Stimulated activated CD8-positive, alpha-beta memory T cell treated with anti-CD3 and anti-CD28 coated beads, Interleukin-4, amount 100 ng/mL, for 4 hours (primary cell): ENCODE measurements at regions not wholly inside any gene's neighbourhood (a gene's known extent, or its start where the extent isn't known, plus 50 kb on each side); places are given as distances from the start of the nearest gene placed in this dataset.
"Not testable (repeated sequence)": the region's sequence is repeated elsewhere in the genome, so short reads cannot be mapped to it uniquely, and the experiment has no call there.

Experiments used
- DNase-seq, 2 donors: peaks; one replicate each; pipeline ENCODE4 v3.0.0-alpha.2; 2020; ENCODE audit warnings: low read depth in 2 of 2, low spot score in 1 of 2

DNA sequence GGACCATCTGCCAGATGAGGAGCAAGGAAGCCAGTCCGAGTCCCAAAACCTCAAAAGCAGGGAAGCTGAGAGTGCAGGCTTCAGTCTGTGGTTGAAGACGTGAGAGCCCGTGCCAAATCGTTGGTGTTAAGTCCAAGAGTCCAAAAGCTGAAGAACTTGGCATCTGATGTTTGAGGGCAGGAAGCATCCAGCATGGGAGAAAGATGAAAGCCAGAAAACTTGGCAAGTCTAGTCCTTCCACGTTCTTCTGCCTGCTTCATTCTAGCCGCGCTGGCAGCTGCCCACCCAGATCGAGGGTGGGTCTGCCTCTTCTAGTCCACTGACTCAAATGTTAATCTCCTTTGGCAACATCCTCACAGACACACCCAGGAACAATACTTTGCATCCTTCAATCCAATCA is 293.8 kb downstream of the RDH14 start:
- DNase-seq = not testable (repeated sequence)

- DNase-seq = no peak
Measured at GRCh38 chr2:18265614-18266586, 294.6 kb downstream of the RDH14 start.

GRCh38 chr2:18262601-18263000 is 297.9 kb downstream of the RDH14 start:
- no peak for DNase-seq

GRCh38 chr2:18253686-18254197 is 306.7 kb downstream of the RDH14 start:
- DNase-seq = no peak

DNA sequence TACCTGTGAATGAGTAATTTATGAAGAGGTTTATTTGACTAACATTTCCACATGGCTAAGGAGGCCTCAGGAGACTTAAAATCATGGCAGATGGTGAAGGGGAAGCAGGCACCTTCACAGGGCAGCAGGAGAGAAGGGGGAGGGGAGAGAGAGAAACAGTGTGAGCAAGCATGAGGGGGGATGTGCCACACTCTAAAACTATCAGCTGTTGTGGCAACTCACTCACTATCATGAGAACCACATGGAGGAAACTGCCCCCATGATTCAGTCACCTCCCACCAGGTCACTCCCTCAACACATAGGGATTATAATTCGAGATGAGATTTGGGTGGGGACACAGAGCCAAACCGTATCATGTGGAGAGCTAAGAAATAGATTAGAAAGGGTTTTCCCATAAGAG is 309.0 kb downstream of the RDH14 start:
- DNase-seq = no peak

DNA sequence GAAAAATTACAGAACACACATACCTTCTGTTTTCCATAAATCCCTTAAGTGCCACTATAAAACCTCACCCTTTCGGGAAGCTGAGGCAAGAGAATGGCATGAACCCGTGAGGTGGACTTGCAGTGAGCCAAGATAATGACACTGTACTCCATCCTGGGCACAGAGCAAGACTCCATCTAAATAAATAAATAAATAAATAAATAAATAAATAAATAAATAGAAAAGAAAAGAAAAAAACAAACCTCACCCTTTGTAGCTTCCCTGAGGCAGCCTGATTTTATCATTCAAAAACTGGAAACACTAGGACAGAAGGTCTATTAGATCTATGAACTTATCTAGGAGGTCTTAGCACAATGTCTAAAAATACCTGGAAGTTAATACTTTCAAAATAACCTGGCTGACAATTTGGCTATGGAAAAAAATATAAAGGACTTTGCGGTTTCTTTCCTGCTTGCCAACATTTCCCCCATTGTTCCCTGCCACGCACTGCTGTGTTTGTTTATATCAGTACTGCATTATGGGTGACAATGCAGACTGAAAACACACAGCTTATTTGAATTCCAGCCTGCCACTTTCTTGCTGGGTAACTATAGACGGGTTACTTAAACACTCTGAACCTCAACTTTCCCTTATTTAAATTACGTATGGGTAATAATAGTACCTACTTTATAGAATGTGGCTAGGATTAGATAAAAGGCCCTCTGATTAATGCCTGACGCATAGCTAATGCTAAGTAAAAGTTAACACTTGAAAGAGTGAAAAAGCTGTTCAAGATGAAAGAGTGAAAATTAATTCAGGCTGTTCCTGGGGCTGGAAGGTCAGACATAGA is 313.0 kb downstream of the RDH14 start:
- DNase-seq = no peak

- no peak for DNase-seq
Measured at GRCh38 chr2:18245375-18245774, 315.1 kb downstream of the RDH14 start.

DNA sequence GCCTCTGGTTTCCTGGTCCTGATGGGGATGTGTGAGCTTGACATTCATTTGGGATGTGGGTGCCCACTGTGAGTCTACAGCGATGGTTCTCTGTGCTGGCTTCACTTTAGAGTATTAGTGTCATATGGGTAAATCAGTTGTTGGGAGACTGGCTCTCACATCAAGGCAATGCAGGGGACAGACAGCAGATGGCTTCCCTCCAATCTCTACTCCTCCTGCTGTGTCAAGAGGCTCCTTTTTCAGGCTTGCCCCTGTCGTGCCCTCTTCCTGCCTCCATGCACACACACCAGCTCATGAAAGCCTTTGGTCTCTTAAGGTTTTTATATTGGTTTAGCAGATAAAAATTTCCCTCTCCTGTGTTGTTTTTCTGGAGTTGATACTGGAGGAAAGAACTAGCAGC is 315.6 kb downstream of the RDH14 start:
- no peak for DNase-seq

DNA sequence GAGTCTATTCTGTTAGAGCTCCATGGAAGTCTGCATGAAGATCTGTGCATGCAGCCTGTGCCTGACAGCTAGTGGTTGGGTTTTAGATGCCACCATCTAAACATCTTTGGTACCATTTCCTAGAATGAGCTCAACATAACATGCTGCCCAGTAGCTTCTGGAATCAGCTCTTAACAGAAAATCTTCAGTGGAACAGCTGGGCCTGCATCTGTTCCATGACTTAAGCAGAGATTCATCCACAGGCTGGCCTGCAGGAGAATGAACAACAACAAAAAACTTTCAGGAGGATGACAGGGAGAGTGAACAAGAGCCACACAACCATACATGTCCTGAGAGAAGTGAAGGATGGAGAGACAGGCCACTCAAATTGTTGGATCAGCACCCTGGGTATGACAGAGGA is 316.6 kb downstream of the RDH14 start:
- no peak for DNase-seq

- no peak for DNase-seq
Measured at GRCh38 chr2:18242716-18243115, 317.7 kb downstream of the RDH14 start.

DNA sequence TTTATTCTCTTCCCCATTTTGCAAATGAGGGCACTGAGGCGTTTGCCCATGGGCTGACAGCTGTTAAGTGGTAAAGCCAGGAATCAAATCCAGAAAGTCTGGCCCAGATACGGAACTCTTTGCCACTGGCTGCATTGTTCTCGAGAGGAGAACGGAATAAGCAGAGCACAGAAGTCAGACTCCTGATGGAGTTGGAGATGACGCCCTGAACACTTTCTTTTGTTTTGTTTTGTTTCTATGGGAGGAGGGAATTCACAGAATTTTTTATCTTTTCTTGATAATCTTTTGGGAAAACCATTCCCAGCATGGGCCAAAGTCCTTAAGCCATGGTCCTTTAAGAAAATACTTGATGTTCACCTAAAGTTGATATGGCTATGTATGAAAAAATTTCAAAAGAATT is 322.2 kb downstream of the RDH14 start:
- DNase-seq = no peak

DNA sequence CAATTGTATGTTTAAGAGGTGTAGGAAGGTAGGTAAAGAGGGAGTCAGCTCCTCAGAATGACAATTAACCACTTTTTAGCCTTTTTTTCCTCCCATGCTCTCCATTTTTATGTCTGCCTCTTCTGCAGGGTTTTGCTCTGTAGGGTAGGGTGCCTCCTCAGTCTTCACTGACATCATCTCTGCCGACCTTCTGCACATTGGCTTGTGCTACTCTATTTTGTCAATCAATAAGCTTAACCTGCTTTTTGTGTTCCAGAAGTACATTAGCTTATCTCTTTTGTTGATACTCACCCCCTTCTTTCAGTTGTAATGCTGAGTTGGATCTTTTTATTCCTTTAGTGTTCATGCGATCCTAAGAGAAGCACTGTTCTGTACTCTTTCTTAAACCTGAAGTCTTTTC is 323.2 kb downstream of the RDH14 start:
- no peak for DNase-seq

- no peak for DNase-seq
Measured at GRCh38 chr2:18232731-18233438, 327.6 kb downstream of the RDH14 start.

GRCh38 chr2:18230668-18231067 is 329.8 kb downstream of the RDH14 start:
- DNase-seq = no peak

GRCh38 chr2:18219676-18220075 is 340.8 kb downstream of the RDH14 start:
- no peak for DNase-seq

GRCh38 chr2:18218160-18218933 is 339.9 kb downstream of the KCNS3 start:
- no peak for DNase-seq

- no peak for DNase-seq
Measured at GRCh38 chr2:18214936-18215335, 336.5 kb downstream of the KCNS3 start.

DNA sequence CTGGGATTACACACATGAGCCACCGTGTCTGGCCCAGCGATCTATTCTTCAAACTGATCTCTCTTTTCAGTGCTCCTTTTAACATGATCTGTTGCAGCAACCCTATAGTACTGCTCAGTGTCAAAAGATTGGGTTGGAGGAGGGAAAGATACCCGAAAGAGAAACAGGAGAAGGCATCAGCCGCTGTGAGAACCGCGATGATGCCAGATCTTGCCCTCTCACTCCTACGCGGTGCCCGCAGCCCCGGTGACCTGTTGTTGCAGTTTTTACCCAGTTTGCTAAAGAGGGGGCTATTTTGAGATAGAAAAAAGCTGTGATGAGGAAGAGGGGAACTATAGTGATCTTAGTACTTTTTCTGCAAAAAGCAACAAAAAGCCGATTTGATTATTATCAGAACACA is 335.5 kb downstream of the KCNS3 start:
- no peak for DNase-seq

DNA sequence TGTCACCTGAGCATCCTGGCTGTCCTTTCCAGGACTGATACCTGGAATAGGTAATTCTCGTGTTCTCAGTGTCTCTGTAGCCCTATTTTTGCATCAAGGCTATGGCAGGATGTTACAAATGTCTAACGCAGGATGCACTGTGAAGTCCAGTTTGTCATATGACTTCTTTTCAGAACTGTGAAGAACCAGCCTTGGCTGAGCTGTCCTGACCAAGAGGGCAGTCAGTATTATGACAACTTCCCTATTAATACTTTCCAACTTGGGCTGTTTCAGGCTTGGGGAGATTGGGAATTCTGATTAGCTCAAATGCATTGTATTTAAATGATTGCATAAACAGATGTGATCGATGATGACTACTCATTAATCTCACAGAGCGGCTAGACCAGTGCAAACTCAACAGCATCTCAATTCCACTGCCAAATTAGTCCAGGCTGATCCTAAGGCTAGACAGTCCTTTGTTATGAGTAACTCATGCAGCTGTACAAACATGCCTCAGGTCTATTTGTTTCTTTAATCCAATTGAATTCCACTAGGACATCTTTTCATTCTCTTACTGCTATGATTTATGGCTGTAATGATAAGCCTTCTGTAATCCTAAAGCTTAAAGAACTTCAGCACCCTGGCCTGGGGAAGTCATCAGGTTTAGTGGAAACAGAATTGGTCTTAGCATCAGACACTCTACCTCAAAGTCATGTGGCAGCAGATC is 331.6 kb downstream of the KCNS3 start:
- no peak for DNase-seq

DNA sequence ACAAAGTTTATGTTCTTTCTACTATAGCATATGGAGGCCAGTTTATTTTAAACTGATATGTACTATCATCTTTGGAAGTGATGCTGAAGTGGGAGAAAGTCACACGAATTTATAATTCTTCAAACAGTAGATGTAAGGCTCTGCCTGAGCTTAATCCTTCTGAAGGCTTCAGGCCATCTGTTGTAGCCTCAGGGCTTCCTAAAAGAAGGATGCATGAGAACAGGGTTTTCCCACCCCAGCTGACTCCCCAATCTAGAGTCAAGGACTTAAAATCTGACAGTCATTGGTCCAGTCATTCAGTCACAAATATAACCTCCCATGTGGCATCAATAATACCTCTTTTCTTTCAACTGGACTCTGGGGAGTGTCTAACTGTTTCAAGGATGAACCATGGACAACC is 330.5 kb downstream of the KCNS3 start:
- no peak for DNase-seq
